ENCODE measurements at regions not wholly inside any gene's neighbourhood (a gene's known extent, or its start where the extent isn't known, plus 50 kb on each side); places are given as distances from the start of the nearest gene placed in this dataset.

GRCh38 chr16:9260666-9261065 is 169.2 kb downstream of the HAPSTR1 start (continued):
- no peak for TF ChIP-seq ZSCAN18 (tag by site-specific recombination; IDR thresholded peaks at IDR 0.05)

- Histone ChIP-seq H3K27ac (ENCODE audit: extremely low read depth, low read depth, low read length) (no peak overlapping the region), H3K4me3 (ENCODE audit: low read depth, low read length) (no peak overlapping the region), H3K36me3 (ENCODE audit: control insufficient read depth in 2 of 2, insufficient read depth in 1 of 2, low read length in 2 of 2) (no peaks in the 10 kb centered on the region), H3K4me1 (ENCODE audit: control insufficient read depth, insufficient read depth, low read length) (no peaks in the 10 kb centered on the region), H3K9me3 (ENCODE audit: control insufficient read depth, insufficient read depth, low read depth, low read length) (no peaks in the 10 kb centered on the region)
- CTCF ChIA-PET = interaction anchor here (0.6 to 1.5 kb wide), 2 partner anchors 123 to 923 kb away, joined by 3 to 4 read pairs; no protein-coding TSS in a partner anchor
- no peak for TF ChIP-seq KLF10 (tag by site-specific recombination; IDR thresholded peaks at IDR 0.05)
- TF ChIP-seq KLF17 (tag by site-specific recombination; IDR thresholded peaks at IDR 0.05) = no peak
- no peak for TF ChIP-seq ZNF792 (tag by site-specific recombination; IDR thresholded peaks at IDR 0.05)
- TF ChIP-seq ZNF660 (tag by site-specific recombination; IDR thresholded peaks at IDR 0.05) = no peak
- TF ChIP-seq ZNF548 (tag by site-specific recombination; IDR thresholded peaks at IDR 0.05) = no peak
- no peak for TF ChIP-seq GLIS1 (tag by site-specific recombination; IDR thresholded peaks at IDR 0.05)
- no peak for TF ChIP-seq ZNF76 (tag by site-specific recombination; IDR thresholded peaks at IDR 0.05; ENCODE audit: borderline replicate concordance, low read depth)
- TF ChIP-seq ZFP69B (tag by site-specific recombination; IDR thresholded peaks at IDR 0.05) = no peak
- no peak for TF ChIP-seq KLF1 (tag by site-specific recombination; IDR thresholded peaks at IDR 0.05)
- TF ChIP-seq ZNF549 (tag by site-specific recombination; IDR thresholded peaks at IDR 0.05) = no peak
- no peak for TF ChIP-seq ZBTB8A (tag by site-specific recombination; IDR thresholded peaks at IDR 0.05)
- TF ChIP-seq SETDB1 (IDR thresholded peaks at IDR 0.05; ENCODE audit: insufficient read length, low read length) = no peak
- no peak for TF ChIP-seq GFI1B (tag by site-specific recombination; IDR thresholded peaks at IDR 0.05)
- no peak for TF ChIP-seq ZNF624 (tag by site-specific recombination; IDR thresholded peaks at IDR 0.05)
- no peak for TF ChIP-seq ZNF501 (tag by site-specific recombination; IDR thresholded peaks at IDR 0.05)
- POLR2A ChIA-PET = no interaction called here
Observed at GRCh38 chr16:9261376-9261775, 169.9 kb downstream of the HAPSTR1 start.

DNA sequence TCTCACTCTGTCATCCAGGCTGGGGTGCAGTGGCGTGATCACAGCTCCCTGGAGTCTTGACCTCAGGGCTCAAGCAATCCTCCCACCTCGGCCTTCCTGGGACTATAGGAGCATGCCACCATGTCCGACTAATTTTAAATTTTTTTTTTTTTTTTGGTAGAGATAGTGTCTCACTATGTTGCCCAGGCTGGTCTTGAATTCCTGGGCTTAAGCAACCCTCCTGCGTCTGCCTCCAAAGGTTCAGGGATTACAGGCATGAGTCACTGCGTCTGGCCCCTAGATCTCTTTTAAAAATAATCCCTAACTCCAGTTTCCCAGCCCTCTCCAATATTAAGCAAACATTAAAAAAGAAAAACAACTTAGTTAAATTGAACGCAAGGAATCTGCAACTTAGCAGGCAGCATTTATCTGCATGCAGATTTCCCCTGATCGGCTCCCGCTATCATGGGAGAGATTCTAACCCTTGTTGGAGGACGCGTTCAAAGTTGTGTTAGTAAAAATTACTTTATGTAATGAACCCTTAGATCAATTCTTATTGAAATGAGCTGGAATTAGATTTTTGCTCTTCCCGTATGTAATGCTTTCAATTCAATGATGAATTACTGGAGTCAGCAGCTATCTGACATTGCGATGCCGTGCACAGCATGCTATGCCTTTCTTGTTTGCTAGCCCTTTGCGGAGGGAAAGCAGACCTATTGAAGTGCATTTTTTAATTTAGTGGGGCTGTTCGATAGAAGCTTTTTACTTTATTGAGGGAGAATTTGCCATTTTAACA is 171.7 kb downstream of the HAPSTR1 start:
- no peak for TF ChIP-seq ZNF404 (tag by site-specific recombination; IDR thresholded peaks at IDR 0.05)
- TF ChIP-seq ATF2 (tag by site-specific recombination; IDR thresholded peaks at IDR 0.05; ENCODE audit: low read depth) = no peak
- TF ChIP-seq, protein P1, sequence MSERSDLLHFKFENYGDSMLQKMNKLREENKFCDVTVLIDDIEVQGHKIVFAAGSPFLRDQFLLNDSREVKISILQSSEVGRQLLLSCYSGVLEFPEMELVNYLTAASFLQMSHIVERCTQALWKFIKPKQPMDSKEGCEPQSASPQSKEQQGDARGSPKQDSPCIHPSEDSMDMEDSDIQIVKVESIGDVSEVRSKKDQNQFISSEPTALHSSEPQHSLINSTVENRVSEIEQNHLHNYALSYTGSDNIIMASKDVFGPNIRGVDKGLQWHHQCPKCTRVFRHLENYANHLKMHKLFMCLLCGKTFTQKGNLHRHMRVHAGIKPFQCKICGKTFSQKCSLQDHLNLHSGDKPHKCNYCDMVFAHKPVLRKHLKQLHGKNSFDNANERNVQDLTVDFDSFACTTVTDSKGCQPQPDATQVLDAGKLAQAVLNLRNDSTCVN (tag by site-specific recombination; optimal IDR thresholded peaks at IDR 0.05) = no peak
- CTCF ChIA-PET = interaction anchor here (0.6 to 1.2 kb wide), 3 partner anchors 7 to 1308 kb away, joined by 3 to 4 read pairs (median 3); no protein-coding TSS in a partner anchor
- H3K4me1 ChIP-seq (ENCODE audit: control insufficient read depth, insufficient read depth, low read length) = no peaks in the 10 kb centered on the region
- no peak overlapping the region for H3K27ac ChIP-seq (ENCODE audit: extremely low read depth, low read depth, low read length)
- no peak overlapping the region for H3K4me3 ChIP-seq (ENCODE audit: low read depth, low read length)
- H3K36me3 ChIP-seq (ENCODE audit: control insufficient read depth in 2 of 2, insufficient read depth in 1 of 2, low read length in 2 of 2) = no peaks in the 10 kb centered on the region
- no peaks in the 10 kb centered on the region for H3K9me3 ChIP-seq (ENCODE audit: control insufficient read depth, insufficient read depth, low read depth, low read length)
- POLR2A ChIA-PET = no interaction called here
